ENCODE measurements at regions not wholly inside any gene's neighbourhood (a gene's known extent, or its start where the extent isn't known, plus 50 kb on each side); places are given as distances from the start of the nearest gene placed in this dataset.
"Not testable (repeated sequence)": the region's sequence is repeated elsewhere in the genome, so short reads cannot be mapped to it uniquely, and the experiment has no call there.

GRCh38 chr15:62653122-62653521 is 389.4 kb upstream of the TPM1 start:
- DNase-seq: no peak

GRCh38 chr15:62656071-62656470 is 386.5 kb upstream of the TPM1 start:
- DNase-seq: no peak

GRCh38 chr15:62657501-62657900 is 385.0 kb upstream of the TPM1 start:
- DNase-seq: not testable (repeated sequence)

GRCh38 chr15:62658498-62658897 is 384.0 kb upstream of the TPM1 start:
- no peak for DNase-seq

DNA sequence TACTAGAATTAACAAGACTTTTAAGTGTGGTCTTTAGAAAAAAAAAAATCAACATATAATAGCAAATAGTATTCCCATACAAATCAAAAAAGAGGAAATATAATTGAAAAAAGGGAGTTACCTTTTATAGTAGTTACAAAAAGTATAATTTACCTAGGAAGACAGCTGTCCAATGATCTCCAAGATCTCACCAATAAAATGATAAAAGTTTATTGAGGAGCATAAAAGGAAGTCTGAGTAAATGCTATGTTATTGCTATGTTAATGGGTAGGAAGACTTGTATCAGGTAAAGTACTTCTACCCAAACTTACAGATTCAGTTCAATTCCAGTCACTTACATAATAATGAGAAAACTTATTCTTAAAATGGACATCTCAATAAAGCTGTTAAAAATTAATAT is 379.0 kb upstream of the TPM1 start:
- no peak for DNase-seq

DNA sequence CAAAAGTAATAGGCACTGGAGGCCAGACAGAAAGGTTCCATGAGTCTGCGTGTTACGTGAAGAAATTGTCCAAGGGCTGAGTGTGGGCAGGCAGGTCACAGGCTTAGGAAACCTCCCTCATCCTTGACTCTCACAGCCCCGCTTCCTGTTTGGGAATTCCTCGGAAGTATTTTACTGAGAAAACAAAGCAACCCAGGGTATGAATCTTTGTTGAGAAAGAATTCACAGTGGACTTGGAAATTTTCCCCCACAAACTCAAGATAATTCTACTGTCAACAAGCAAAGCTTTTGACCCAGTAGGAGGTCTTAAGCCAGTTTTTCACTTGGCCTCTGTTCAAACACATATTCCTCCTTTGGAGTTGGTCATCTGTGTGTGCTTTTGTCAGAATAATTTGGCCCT is 377.1 kb upstream of the TPM1 start:
- DNase-seq: no peak

- DNase-seq: no peak
Observed at GRCh38 chr15:62666046-62666445, 376.5 kb upstream of the TPM1 start.

DNA sequence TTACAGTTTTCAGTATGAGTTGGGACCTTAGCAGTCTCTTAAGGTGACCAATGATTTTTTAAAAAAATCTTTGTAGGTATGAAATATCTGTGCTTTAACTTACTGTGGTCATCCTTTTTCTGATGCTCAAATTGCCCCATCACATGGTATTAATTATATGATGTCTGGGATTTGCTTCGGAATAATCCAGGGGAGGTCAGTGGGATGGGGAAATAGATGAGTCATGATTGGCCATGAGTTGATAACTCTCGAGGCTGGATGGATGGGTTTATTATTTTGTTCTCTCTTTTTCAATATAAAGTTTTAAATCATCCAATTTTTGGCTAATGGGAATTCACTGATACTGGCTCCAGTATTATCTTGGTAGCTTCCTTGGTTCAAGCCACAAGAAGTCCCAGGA is 370.3 kb upstream of the TPM1 start:
- DNase-seq: no peak

DNA sequence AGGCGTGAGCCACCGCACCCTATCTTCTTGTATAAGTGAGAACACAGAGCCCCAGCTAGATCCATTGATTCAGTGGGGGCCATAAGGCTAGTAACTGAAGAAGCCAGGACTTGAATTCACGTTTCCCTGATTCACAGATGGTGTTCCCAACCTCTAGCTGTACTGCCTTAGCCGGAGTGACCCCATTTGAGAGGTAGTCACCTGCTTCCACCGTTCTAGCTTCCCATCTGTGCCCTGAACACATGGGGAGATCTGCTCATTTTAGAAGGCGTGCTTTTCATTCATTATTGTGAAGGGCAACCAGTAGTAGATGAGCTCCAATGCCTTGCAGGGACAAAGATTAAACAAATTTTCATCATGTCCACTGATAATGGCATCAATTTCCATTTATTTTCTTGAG is 365.7 kb upstream of the TPM1 start:
- no peak for DNase-seq

DNA sequence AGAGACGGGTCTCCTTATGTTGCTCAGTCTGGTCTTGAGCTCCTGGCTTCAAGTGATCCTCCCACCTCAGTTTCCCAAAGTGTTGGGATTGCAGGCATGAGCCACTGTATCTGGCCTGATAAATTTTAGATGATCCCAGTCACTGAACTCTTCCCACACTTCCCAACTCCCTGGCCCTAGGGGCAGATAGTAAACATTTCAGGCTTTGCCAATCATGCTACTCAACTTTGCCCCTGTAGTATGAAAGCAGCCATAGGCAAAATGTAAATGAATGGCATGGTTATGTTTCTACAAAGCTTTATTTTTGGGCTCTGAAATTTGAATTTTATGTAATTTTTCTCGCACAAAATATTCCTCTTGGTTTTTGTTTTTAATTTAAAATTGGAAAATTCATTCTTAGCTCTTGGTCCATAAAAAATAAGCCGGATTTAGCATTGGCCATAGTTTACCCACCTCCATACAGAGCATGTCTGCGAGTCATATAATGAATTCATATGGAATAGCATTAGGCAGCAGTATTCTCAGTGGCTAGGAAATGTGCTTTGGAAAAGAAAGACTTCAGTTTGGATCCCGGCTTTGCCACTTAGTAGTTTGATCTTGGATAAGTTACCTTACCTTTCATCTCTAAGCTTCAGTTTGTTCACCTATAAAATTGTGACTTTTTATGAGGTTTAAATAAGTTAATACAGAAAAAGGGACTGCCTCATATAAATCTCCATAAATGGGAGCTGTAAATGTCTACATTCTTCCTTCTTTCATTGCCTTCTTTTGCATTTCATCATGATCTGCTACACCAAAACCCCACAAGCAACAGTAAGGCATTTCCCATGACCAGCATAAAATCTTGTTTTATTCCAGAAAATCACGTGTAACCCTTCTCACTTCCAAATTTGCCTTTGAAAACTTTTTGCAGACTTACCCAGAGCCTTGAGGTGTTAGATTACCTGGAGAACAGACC is 360.3 kb upstream of the TPM1 start:
- no peak for DNase-seq

GRCh38 chr15:62683192-62683591 is 359.4 kb upstream of the TPM1 start:
- DNase-seq: not testable (repeated sequence)

DNA sequence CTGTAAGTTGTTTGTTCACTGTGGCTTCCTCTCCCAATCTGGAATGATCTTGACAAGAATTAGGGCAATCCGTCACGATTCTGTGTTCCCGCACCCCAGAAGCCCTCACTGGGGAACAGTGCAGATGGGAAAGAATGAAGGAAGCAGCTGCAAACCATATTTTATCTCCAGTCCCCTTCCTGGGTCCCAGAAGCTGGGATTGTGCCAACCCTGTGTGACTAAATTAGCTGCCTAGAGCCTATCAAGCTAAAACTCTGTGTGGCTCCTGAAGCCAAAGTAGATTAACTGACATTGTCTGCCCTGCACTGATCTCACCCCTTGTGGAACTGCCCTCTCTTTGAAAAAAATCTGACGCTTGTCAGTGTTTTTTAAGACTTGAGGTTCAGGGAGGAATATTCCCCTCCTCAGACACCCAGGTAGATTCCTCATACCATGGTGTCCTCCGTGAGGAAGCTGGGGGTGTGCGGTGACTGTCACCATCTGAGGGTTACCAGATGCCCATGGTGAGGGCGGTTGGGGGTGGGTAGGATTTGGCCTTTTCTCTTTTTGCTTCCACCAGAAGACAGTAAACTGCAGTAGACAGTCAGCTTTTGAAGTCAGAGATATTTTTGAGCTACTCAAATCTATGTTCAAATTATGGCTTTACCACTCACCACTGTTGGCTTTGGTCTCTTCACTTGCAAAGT is 358.3 kb upstream of the TPM1 start:
- DNase-seq: no peak

DNA sequence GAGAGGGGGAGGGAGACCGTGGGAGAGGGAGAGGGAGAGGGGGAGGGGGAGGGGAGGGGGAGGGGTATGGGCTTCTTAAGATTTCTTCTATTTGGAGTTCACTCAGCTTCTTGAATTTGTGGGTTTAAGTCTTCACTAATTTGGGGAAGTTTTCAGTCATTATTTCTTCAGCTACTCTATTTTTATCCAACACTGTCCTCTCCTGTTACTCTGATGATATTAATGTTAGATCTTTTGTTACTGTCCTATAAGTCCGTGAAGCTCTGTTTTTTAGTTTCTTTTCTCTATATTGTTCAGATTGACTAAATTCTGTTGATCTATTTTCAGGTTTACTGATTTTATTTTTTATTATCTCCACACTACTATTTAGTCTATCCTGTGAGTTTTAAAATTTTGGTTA is 351.5 kb upstream of the TPM1 start:
- DNase-seq: no peak

- no peak for DNase-seq
Observed at GRCh38 chr15:62697636-62698035, 344.9 kb upstream of the TPM1 start.

GRCh38 chr15:62698646-62699045 is 343.9 kb upstream of the TPM1 start:
- no peak for DNase-seq

- no peak for DNase-seq
Observed at GRCh38 chr15:62706317-62706716, 336.2 kb upstream of the TPM1 start.

GRCh38 chr15:62708470-62708869 is 334.1 kb upstream of the TPM1 start:
- no peak for DNase-seq

- DNase-seq: no peak
Observed at GRCh38 chr15:62709261-62709660, 333.3 kb upstream of the TPM1 start.

GRCh38 chr15:62711691-62712454 is 330.7 kb upstream of the TPM1 start:
- no peak for DNase-seq

DNA sequence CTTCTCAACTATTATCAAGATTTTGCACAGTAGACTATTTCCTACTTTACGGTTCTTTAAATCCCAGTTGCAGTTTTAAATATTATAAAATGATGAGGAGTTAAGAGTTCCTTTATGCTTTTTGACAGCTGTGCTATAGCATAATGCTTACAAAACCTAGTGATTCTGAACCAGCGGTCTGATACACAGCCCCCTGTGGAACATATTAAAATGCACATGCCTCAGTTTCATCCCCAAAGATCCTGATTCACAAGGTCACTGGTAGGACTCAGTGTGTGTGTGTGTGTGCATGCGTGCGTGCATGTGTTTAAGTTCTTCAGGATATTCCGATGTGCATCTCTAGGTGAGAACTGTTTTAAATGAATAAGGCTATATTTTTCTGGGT is 330.1 kb upstream of the TPM1 start:
- no peak for DNase-seq

- DNase-seq: no peak
Observed at GRCh38 chr15:62715946-62716345, 326.6 kb upstream of the TPM1 start.

GRCh38 chr15:62717496-62717895 is 325.1 kb upstream of the TPM1 start:
- no peak for DNase-seq

DNA sequence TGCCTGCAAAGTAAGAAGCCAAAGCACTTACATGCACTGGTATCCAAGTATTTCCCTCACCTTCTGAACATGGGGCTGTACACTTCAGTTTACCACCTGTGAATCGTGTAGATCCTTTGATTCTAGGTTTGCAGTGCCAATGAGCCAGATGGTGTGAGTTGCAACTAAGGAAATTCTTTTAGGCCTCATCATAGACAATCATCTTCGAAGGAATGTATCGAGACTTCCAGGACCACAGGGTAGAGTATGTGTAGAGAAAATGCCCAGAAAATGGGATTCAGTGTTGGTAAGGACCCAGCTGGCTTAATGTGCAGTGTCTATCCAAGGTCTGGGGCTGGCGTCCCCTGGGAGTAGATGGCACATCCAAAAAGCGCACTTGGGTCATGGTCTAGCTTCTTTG is 323.2 kb upstream of the TPM1 start:
- DNase-seq: no peak

DNA sequence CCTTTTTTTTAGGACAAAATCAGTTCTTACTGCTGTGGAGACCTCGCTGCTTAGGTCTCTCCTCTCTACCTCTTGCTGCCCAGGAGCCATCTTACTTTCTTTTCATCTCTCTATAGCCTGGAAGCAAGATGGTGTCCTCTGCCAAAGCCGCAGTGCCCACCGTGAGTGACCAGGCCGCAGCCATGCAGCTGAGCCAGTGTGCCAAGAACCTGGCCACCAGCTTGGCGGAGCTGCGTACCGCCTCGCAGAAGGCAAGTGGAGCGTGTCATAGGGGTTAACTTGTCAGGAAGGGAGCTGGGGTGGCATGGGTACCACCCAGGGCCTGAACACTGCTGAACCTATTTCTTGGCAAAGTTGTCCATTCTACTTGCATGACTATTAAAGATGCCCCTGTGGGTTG is 320.3 kb upstream of the TPM1 start:
- no peak for DNase-seq
